ENCODE measurements at regions not wholly inside any gene's neighbourhood (a gene's known extent, or its start where the extent isn't known, plus 50 kb on each side); places are given as distances from the start of the nearest gene placed in this dataset.

- TF ChIP-seq FUS (optimal IDR thresholded peaks at IDR 0.05; ENCODE audit: low read depth, low read length) (no peak), PCBP2 (IDR thresholded peaks at IDR 0.05; ENCODE audit: low read depth, low read length, poor library complexity, severe bottlenecking) (no peak), C11orf30 (IDR thresholded peaks at IDR 0.05; ENCODE audit: low read depth) (peak; percentile 65; the same call in 1 of the 2 replicates), ZNF316 (IDR thresholded peaks at IDR 0.05) (peak; percentile 78)
- peak overlapping the region; percentile 58; the same call in 2 of the 3 replicates for H3K27ac ChIP-seq (ENCODE audit: extremely low read depth, low read depth, low read length)
- DNase-seq (ENCODE audit: extremely low read depth in 1 of 4, low spot score in 3 of 4) = no peak
- WGBS (ENCODE audit: insufficient coverage, low coverage, missing lambda C conversion rate) = 0% methylated on average over 1 of the region's 1 CpG
- CTCF ChIA-PET (ENCODE audit: low intra/inter-chr PET ratio) = interaction anchor here (0.6 kb wide), 1 partner anchor 1716 kb away, joined by 3 read pairs; no protein-coding TSS in a partner anchor
- no peaks in the 10 kb centered on the region for H4K20me1 ChIP-seq (replicated peaks; ENCODE audit: control insufficient read depth, insufficient read depth, low read length)
- H3K27me3 ChIP-seq (ENCODE audit: control insufficient read depth in 2 of 2, insufficient read depth in 2 of 2, low read length in 2 of 2) = no peaks in the 10 kb centered on the region
- H3K4me2 ChIP-seq (ENCODE audit: insufficient read depth, low read length) = peak overlapping the region; percentile 32; the same call in 1 of the 2 replicates
- H3K4me3 ChIP-seq = peak overlapping the region; percentile 32
- H3K9me1 ChIP-seq (ENCODE audit: control insufficient read depth, insufficient read depth, low read length) = no peaks in the 10 kb centered on the region
- FAIRE-seq = no peak
- peaks cover 39% of the 10 kb centered on the region for H3K79me2 ChIP-seq (ENCODE audit: control insufficient read depth, insufficient read depth, low read length)
- peak; percentile 22 for ATAC-seq
- in situ Hi-C loops (cut with MboI) = no loop called here
- no peaks in the 10 kb centered on the region for H3K4me1 ChIP-seq (replicated peaks in 1 of 2; ENCODE audit: control insufficient read depth in 2 of 2, insufficient read depth in 2 of 2, low read length in 2 of 2)
- POLR2A ChIA-PET = no interaction called here
- no peaks in the 10 kb centered on the region; the same call in none of the 2 replicates for H3K9me3 ChIP-seq (replicated peaks; ENCODE audit: control insufficient read depth, insufficient read depth, low read depth, low read length)
- peak overlapping the region; percentile 55; the same call in 1 of the 2 replicates for H2AFZ ChIP-seq (ENCODE audit: low read depth, low read length)
- BruUV-seq (replicated peaks) = no TSS peak
- intact Hi-C loops (cut with micrococcal nuclease) = loop anchor here (10.0 kb wide), 1 partner anchor 1710 kb away; no protein-coding TSS in a partner anchor
- peak overlapping the region in 1 of 2 experiments; percentile 66; a peak in 2 of 4 replicates for H3K9ac ChIP-seq (ENCODE audit: insufficient read depth in 1 of 2, low read depth in 2 of 2, low read length in 2 of 2)
- no peaks in the 10 kb centered on the region for H3K36me3 ChIP-seq (ENCODE audit: control insufficient read depth, insufficient read depth, low read length)
Observed at GRCh38 chr6:67064323-67064722, 1357.3 kb upstream of the EYS start.

- H3K9me1 ChIP-seq (ENCODE audit: control insufficient read depth, insufficient read depth, low read length) = no peaks in the 10 kb centered on the region
- H3K9me3 ChIP-seq (replicated peaks; ENCODE audit: control insufficient read depth, insufficient read depth, low read depth, low read length) = no peaks in the 10 kb centered on the region
- ATAC-seq (no peak), FAIRE-seq (no peak), DNase-seq (ENCODE audit: extremely low read depth in 1 of 4, low spot score in 3 of 4) (no peak)
- H3K9ac ChIP-seq (ENCODE audit: insufficient read depth in 1 of 2, low read depth in 2 of 2, low read length in 2 of 2) = no peak overlapping the region
- H3K27ac ChIP-seq (ENCODE audit: extremely low read depth, low read depth, low read length) = no peak overlapping the region
- no peaks in the 10 kb centered on the region for H3K27me3 ChIP-seq (ENCODE audit: control insufficient read depth in 2 of 2, insufficient read depth in 2 of 2, low read length in 2 of 2)
- no peaks in the 10 kb centered on the region for H4K20me1 ChIP-seq (replicated peaks; ENCODE audit: control insufficient read depth, insufficient read depth, low read length)
- in situ Hi-C loops (cut with MboI) = no loop called here
- intact Hi-C loops (cut with micrococcal nuclease) = no loop called here
- no peak overlapping the region for H2AFZ ChIP-seq (ENCODE audit: low read depth, low read length)
- 13% methylated on average over 1 of the region's 1 CpG for WGBS (ENCODE audit: insufficient coverage, low coverage, missing lambda C conversion rate)
- no TSS peak for BruUV-seq (replicated peaks)
- ChIA-PET CTCF (ENCODE audit: low intra/inter-chr PET ratio) (no interaction called here), POLR2A (interaction anchor here (1.0 kb wide), 1 partner anchor 11 kb away, joined by 4 read pairs; no protein-coding TSS in a partner anchor)
- no peak overlapping the region for H3K4me3 ChIP-seq
- H3K36me3 ChIP-seq (ENCODE audit: control insufficient read depth, insufficient read depth, low read length) = no peaks in the 10 kb centered on the region
- no peaks in the 10 kb centered on the region for H3K79me2 ChIP-seq (ENCODE audit: control insufficient read depth, insufficient read depth, low read length)
- no peaks in the 10 kb centered on the region for H3K4me1 ChIP-seq (replicated peaks in 1 of 2; ENCODE audit: control insufficient read depth in 2 of 2, insufficient read depth in 2 of 2, low read length in 2 of 2)
- H3K4me2 ChIP-seq (ENCODE audit: insufficient read depth, low read length) = no peak overlapping the region
- TF ChIP-seq DEAF1 (CRISPR knock-in tag; IDR thresholded peaks at IDR 0.05) = no peak
- TF ChIP-seq ARID2 (IDR thresholded peaks at IDR 0.05) = no peak
- TF ChIP-seq PRPF4 (IDR thresholded peaks at IDR 0.05; ENCODE audit: insufficient read depth, low read depth, low read length, poor library complexity, severe bottlenecking) = no peak
- no peak for TF ChIP-seq SRSF1 (IDR thresholded peaks at IDR 0.05; ENCODE audit: low read depth, low read length)
- TF ChIP-seq TEAD4 (IDR thresholded peaks at IDR 0.05; ENCODE audit: low read length) = no peak
- no peak for TF ChIP-seq TEAD4 (CRISPR knock-in tag; IDR thresholded peaks at IDR 0.05; ENCODE audit: borderline replicate concordance)
- no peak for TF ChIP-seq ATF3 (IDR thresholded peaks at IDR 0.05)
- no peak for TF ChIP-seq ATF3 (CRISPR knock-in tag; conservative IDR thresholded peaks at IDR 0.05)
- no peak for TF ChIP-seq ZNF408 (CRISPR knock-in tag; IDR thresholded peaks at IDR 0.05; ENCODE audit: low read depth)
- no peak for TF ChIP-seq SAFB (IDR thresholded peaks at IDR 0.05; ENCODE audit: borderline replicate concordance, low read depth, low read length)
- no peak for TF ChIP-seq RBBP5 (IDR thresholded peaks at IDR 0.05; ENCODE audit: borderline replicate concordance, insufficient read depth, low read length, poor library complexity, severe bottlenecking)
Observed at GRCh38 chr6:67047996-67048395, 1341.0 kb upstream of the EYS start.

All from K562 (cell line).